ENCODE measurements at regions not wholly inside any gene's neighbourhood (a gene's known extent, or its start where the extent isn't known, plus 50 kb on each side); places are given as distances from the start of the nearest gene placed in this dataset.

DNA sequence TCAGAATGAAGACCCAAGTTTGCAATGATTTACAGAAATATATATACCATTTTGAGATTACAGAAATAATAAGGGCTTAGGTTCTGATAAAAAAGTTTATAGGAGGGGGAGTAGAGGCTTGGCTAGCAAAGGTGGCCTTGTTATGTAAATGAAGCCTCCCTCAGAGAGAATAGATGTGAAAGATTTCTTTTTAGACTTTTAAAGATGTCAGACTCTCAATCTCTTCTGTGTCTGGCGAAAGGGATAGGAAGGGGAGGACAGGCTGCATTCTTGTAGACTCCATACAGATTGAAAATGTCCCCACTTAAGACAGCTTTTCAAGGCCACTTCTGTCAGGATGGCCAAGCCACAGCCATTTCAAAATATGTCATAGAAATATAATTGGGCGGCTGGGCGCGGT, 63.1 kb upstream of the CLINT1 start:
- TF ChIP-seq, protein P1, sequence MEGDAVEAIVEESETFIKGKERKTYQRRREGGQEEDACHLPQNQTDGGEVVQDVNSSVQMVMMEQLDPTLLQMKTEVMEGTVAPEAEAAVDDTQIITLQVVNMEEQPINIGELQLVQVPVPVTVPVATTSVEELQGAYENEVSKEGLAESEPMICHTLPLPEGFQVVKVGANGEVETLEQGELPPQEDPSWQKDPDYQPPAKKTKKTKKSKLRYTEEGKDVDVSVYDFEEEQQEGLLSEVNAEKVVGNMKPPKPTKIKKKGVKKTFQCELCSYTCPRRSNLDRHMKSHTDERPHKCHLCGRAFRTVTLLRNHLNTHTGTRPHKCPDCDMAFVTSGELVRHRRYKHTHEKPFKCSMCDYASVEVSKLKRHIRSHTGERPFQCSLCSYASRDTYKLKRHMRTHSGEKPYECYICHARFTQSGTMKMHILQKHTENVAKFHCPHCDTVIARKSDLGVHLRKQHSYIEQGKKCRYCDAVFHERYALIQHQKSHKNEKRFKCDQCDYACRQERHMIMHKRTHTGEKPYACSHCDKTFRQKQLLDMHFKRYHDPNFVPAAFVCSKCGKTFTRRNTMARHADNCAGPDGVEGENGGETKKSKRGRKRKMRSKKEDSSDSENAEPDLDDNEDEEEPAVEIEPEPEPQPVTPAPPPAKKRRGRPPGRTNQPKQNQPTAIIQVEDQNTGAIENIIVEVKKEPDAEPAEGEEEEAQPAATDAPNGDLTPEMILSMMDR (optimal IDR thresholded peaks at IDR 0.05 in 1 of 3, IDR thresholded peaks at IDR 0.05 in 1 of 3, conservative IDR thresholded peaks at IDR 0.05 in 1 of 3; ENCODE audit: extremely low read depth in 1 of 3, insufficient read depth in 2 of 3, low read length in 3 of 3), result no peak
- no peak for TF ChIP-seq EZH2 (IDR thresholded peaks at IDR 0.05; ENCODE audit: low read length)
- Histone ChIP-seq H2AFZ (ENCODE audit: control insufficient read depth, low read length) (no peak overlapping the region), H3K27me3 (ENCODE audit: control insufficient read depth, extremely low read depth, insufficient read depth, low read length) (no peaks in the 10 kb centered on the region), H3K9me1 (ENCODE audit: control insufficient read depth, extremely low read depth, insufficient read depth, low read length) (no peaks in the 10 kb centered on the region), H3K4me2 (ENCODE audit: control insufficient read depth, extremely low read depth, insufficient read depth, low read depth, low read length) (no peak overlapping the region), H3K9ac (ENCODE audit: control insufficient read depth, extremely low read depth, insufficient read depth, low read length) (no peak overlapping the region), H3K9me3 (ENCODE audit: control insufficient read depth, low read depth, low read length) (no peaks in the 10 kb centered on the region), H3K79me2 (ENCODE audit: control insufficient read depth, insufficient read depth, low read length) (no peaks in the 10 kb centered on the region), H3K4me1 (ENCODE audit: control insufficient read depth, extremely low read depth, insufficient read depth, low read length) (peaks cover 24% of the 10 kb centered on the region), H3K27ac (ENCODE audit: control insufficient read depth, insufficient read depth, low read length) (no peak overlapping the region), H3K4me3 (ENCODE audit: control insufficient read depth in 2 of 3, extremely low read depth in 1 of 3, insufficient read depth in 2 of 3, low read depth in 1 of 3, low read length in 3 of 3) (no peak overlapping the region), H4K20me1 (ENCODE audit: control insufficient read depth, extremely low read depth, insufficient read depth, low read length) (no peaks in the 10 kb centered on the region), H3K36me3 (ENCODE audit: control insufficient read depth in 2 of 2, extremely low read depth in 1 of 2, insufficient read depth in 2 of 2, low read length in 2 of 2) (no peaks in the 10 kb centered on the region)
- FAIRE-seq (no peak), DNase-seq (ENCODE audit: low read depth, low spot score) (no peak)
- dilution Hi-C loops (cut with MboI; ENCODE audit: extremely low pct_ligation_motif_present, low sequenced_read_pairs), result no loop called here

DNA sequence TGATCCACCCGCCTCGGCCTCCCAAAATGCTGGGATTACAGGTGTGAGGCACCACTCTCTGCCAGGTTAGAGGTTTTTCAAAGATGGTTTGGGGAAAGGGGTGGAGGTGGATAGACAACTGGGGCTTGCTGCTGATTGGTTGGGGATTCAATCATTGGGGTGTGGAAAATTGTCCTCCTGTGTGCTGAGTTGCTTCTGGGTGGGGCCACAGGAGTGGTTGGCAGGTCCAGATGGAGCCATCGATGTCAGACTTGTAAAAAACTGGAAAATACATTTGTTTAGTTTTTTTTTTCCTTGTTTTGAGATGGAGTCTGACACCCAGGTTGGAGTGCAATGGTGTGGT, 61.9 kb upstream of the CLINT1 start:
- Histone ChIP-seq H3K27ac (ENCODE audit: control insufficient read depth, insufficient read depth, low read length) (no peak overlapping the region), H3K4me2 (ENCODE audit: control insufficient read depth, extremely low read depth, insufficient read depth, low read depth, low read length) (no peak overlapping the region), H3K79me2 (ENCODE audit: control insufficient read depth, insufficient read depth, low read length) (no peaks in the 10 kb centered on the region), H2AFZ (ENCODE audit: control insufficient read depth, low read length) (no peak overlapping the region), H4K20me1 (ENCODE audit: control insufficient read depth, extremely low read depth, insufficient read depth, low read length) (no peaks in the 10 kb centered on the region), H3K9ac (ENCODE audit: control insufficient read depth, extremely low read depth, insufficient read depth, low read length) (no peak overlapping the region), H3K4me3 (ENCODE audit: control insufficient read depth in 2 of 3, extremely low read depth in 1 of 3, insufficient read depth in 2 of 3, low read depth in 1 of 3, low read length in 3 of 3) (no peak overlapping the region), H3K4me1 (ENCODE audit: control insufficient read depth, extremely low read depth, insufficient read depth, low read length) (peaks cover 24% of the 10 kb centered on the region), H3K9me1 (ENCODE audit: control insufficient read depth, extremely low read depth, insufficient read depth, low read length) (no peaks in the 10 kb centered on the region), H3K27me3 (ENCODE audit: control insufficient read depth, extremely low read depth, insufficient read depth, low read length) (no peaks in the 10 kb centered on the region), H3K36me3 (ENCODE audit: control insufficient read depth in 2 of 2, extremely low read depth in 1 of 2, insufficient read depth in 2 of 2, low read length in 2 of 2) (no peaks in the 10 kb centered on the region), H3K9me3 (ENCODE audit: control insufficient read depth, low read depth, low read length) (no peaks in the 10 kb centered on the region)
- dilution Hi-C loops (cut with MboI; ENCODE audit: extremely low pct_ligation_motif_present, low sequenced_read_pairs), result no loop called here
- FAIRE-seq, result no peak
- TF ChIP-seq, protein P1 (optimal IDR thresholded peaks at IDR 0.05 in 1 of 3, IDR thresholded peaks at IDR 0.05 in 1 of 3, conservative IDR thresholded peaks at IDR 0.05 in 1 of 3; ENCODE audit: extremely low read depth in 1 of 3, insufficient read depth in 2 of 3, low read length in 3 of 3), result no peak
- TF ChIP-seq EZH2 (IDR thresholded peaks at IDR 0.05; ENCODE audit: low read length), result no peak
- no peak for DNase-seq (ENCODE audit: low read depth, low spot score)

Measured in keratinocyte (primary cell).